ENCODE measurements at regions not wholly inside any gene's neighbourhood (a gene's known extent, or its start where the extent isn't known, plus 50 kb on each side); places are given as distances from the start of the nearest gene placed in this dataset.
"Not testable (repeated sequence)": the region's sequence is repeated elsewhere in the genome, so short reads cannot be mapped to it uniquely, and the experiment has no call there.

GRCh38 chr21:22192766-22193165 lies 1194.6 kb downstream of the NCAM2 start:
- ATAC-seq, result no peak
- no peak overlapping the region for H3K4me3 Mint-ChIP-seq
- ChIA-PET CTCF (no interaction called here), POLR2A (no interaction called here)
- no peaks in the 10 kb centered on the region for H3K27me3 Mint-ChIP-seq (ENCODE audit: low read depth)
- no peaks in the 10 kb centered on the region; the same call in 1 of the 2 replicates for H3K4me1 Mint-ChIP-seq
- H3K27ac Mint-ChIP-seq, result no peak overlapping the region
- no peak for DNase-seq (ENCODE audit: low spot score)
- H3K36me3 Mint-ChIP-seq, result peaks cover 8% of the 10 kb centered on the region; the same call in 1 of the 2 replicates
- TF ChIP-seq FOXP1 (CRISPR knock-in tag; IDR thresholded peaks at IDR 0.05; ENCODE audit: borderline replicate concordance) (no peak), ARID4B (CRISPR knock-in tag; IDR thresholded peaks at IDR 0.05; ENCODE audit: borderline replicate concordance) (no peak), AR (CRISPR knock-in tag; IDR thresholded peaks at IDR 0.05) (no peak), MAX (CRISPR knock-in tag; IDR thresholded peaks at IDR 0.05) (no peak), PREB (CRISPR knock-in tag; IDR thresholded peaks at IDR 0.05; ENCODE audit: borderline replicate concordance) (no peak), NFE2L1 (CRISPR knock-in tag; IDR thresholded peaks at IDR 0.05) (no peak), ERG (CRISPR knock-in tag; IDR thresholded peaks at IDR 0.05) (no peak), PRDM15 (CRISPR knock-in tag; IDR thresholded peaks at IDR 0.05) (no peak), ESRRA (CRISPR knock-in tag; IDR thresholded peaks at IDR 0.05; ENCODE audit: borderline replicate concordance) (no peak), MLX (CRISPR knock-in tag; IDR thresholded peaks at IDR 0.05) (no peak), ZBTB43 (CRISPR knock-in tag; IDR thresholded peaks at IDR 0.05) (no peak), SMAD3 (CRISPR knock-in tag; IDR thresholded peaks at IDR 0.05; ENCODE audit: borderline replicate concordance) (no peak), ETV6 (CRISPR knock-in tag; IDR thresholded peaks at IDR 0.05) (no peak), TEAD4 (CRISPR knock-in tag; IDR thresholded peaks at IDR 0.05) (no peak), CREM (CRISPR knock-in tag; IDR thresholded peaks at IDR 0.05) (no peak), ZNF232 (CRISPR knock-in tag; IDR thresholded peaks at IDR 0.05) (no peak), NR1H2 (CRISPR knock-in tag; IDR thresholded peaks at IDR 0.05) (no peak)
- H3K9me3 Mint-ChIP-seq, result peaks cover 39% of the 10 kb centered on the region

GRCh38 chr21:22194986-22195385 lies 1196.8 kb downstream of the NCAM2 start:
- CTCF ChIA-PET; ATAC-seq; H3K36me3 Mint-ChIP-seq; H3K27ac Mint-ChIP-seq; H3K4me1 Mint-ChIP-seq; H3K4me3 Mint-ChIP-seq; DNase-seq (ENCODE audit: low spot score); H3K27me3 Mint-ChIP-seq (ENCODE audit: low read depth); POLR2A ChIA-PET: not testable (repeated sequence)
- H3K9me3 Mint-ChIP-seq, result peaks cover 42% of the 10 kb centered on the region

Measured in WTC11 (cell line).